GM13977 (cell line): ENCODE measurements at regions not wholly inside any gene's neighbourhood (a gene's known extent, or its start where the extent isn't known, plus 50 kb on each side); places are given as distances from the start of the nearest gene placed in this dataset.

Source experiments
- DNase-seq: peaks from one replicate; pipeline ENCODE4 v3.0.0; 2012; ENCODE audit warnings: low spot score
- CTCF ChIP-seq: IDR thresholded peaks from 2 replicates; pipeline ENCODE4 v1.5.1; 2012; ENCODE audit warnings: mild to moderate bottlenecking, control low read depth; ENCODE audit not compliant: insufficient read depth; ENCODE audit errors: extremely low read depth, missing control alignments
- in situ Hi-C: fragments of 300-500 bp; cut with MboI; formaldehyde crosslinking; loops from one replicate; pipeline ENCODE4 v1.12.0; 2022; ENCODE audit warnings: low sequenced_read_pairs, low pct_unique_long_range_greater_than_20kb, mixed read lengths, inconsistent platforms; ENCODE audit not compliant: unreplicated experiment

DNA sequence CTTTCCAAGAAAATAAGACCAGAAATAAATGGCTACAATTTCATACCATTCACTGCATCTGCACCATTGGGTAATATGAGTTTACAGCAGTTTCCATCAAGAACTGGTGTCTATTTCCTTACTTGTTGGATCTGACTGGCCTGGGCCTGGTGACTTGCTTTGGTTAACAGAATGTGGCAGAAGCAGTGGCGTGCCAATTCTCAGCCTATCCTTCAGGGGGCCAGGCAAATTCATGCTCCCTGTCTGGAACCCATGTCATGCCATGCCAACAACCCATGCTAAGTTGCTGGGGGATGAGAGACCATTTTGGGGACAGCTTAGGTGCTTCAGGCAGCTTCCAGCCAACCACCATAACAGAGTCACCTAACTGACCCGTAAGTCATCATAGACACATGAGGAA is 656.7 kb downstream of the SPOCK3 start:
- TF ChIP-seq CTCF, result no peak
- in situ Hi-C loops, result no loop called here

GRCh38 chr4:166585491-166585890 is 648.8 kb downstream of the SPOCK3 start:
- no peak for DNase-seq
- TF ChIP-seq CTCF, result no peak
- in situ Hi-C loops, result no loop called here

More for the DNA sequence above, 656.7 kb downstream of the SPOCK3 start:
- no peak for DNase-seq

DNA sequence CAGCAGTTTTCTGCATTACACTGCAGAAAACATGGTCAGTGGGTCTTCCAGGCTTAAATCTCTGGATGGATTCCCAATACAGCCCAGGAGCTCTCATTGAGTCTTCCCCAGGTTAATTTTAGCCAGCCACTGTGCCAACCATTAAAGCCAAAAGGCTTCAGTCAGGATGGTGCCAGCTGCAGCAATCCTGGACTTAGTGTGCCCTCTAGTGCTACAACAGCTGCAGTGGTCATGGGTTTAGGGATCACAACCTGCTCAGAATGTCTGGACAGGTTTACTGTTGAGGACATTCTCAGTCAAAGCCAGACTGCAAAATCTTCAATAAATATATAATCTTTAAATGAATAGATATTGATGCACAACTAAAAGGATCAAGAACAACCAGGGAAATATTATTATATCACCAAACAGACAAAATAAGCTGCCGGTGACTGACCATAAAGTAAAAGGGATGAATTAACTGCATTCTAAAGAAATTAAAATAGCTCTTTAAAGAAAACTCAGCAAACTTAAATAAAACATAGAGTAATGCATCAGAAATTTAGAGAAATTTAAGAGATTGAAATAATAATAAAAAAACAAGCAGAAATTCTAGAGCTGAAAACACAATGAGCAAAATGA is 639.9 kb downstream of the SPOCK3 start:
- in situ Hi-C loops, result no loop called here
- DNase-seq, result peak; percentile 23
- TF ChIP-seq CTCF, result peak; percentile 62

GRCh38 chr4:166600264-166600663 is 634.0 kb downstream of the SPOCK3 start:
- no peak for TF ChIP-seq CTCF
- DNase-seq, result no peak
- in situ Hi-C loops, result no loop called here

- no peak for TF ChIP-seq CTCF
- DNase-seq, result no peak
- in situ Hi-C loops, result no loop called here
Measured at GRCh38 chr4:166602068-166602467, 632.2 kb downstream of the SPOCK3 start.

DNA sequence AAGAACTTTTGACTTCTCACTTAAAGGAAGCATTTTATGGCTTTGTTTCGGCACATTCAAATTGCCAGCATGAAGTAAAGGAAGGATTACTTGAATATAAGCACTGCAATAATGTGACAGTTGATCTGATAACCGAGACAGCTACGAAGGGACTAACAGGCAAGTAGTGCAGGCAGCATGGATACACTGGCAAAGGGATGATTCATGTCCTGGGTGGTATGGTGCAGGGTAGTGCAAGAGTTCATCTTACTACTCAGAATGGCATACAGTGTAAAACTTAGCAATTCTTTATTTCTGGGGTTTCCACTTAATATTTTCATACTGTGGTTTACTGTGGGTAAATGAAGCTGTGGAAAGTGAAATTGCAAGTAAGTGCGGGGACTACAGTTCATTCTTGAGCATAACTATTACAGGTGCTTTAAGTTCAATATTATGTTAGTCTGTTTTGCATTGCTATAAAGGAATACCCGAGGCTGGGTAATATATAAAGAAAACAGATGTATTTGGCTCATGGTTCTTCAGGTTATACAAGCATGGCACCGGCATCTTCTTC is 611.8 kb downstream of the SPOCK3 start:
- no peak for DNase-seq
- TF ChIP-seq CTCF, result no peak
- in situ Hi-C loops, result no loop called here
